ENCODE measurements at regions not wholly inside any gene's neighbourhood (a gene's known extent, or its start where the extent isn't known, plus 50 kb on each side); places are given as distances from the start of the nearest gene placed in this dataset.

GRCh38 chr6:105626295-105627158 is 223.6 kb upstream of the PREP start:
- intact Hi-C loops (cut with micrococcal nuclease): loop anchor here (2.0 kb wide), 1 partner anchor 20 kb away; no protein-coding TSS in a partner anchor

DNA sequence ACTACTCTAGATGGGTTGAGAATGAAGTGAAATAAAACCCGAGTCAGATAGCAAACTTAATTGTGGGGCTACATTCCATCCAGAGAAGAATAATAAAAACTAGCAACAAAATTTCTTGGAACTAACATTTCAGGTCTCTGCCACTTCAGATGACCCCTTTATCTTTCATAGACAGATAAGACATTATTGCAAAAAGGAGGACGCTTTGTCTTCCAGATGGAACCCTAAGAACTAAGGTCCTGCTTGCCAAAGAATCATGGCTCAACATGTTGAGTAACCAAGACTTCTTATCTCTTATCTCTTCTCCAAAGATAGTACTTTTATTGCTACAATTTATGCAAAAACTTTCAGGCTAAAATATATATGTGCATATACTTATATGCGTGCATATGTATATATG is 221.1 kb upstream of the PREP start:
- intact Hi-C loops (cut with micrococcal nuclease): no loop called here

GRCh38 chr6:105622226-105622625 is 219.3 kb upstream of the PREP start:
- intact Hi-C loops (cut with micrococcal nuclease): no loop called here

GRCh38 chr6:105621564-105622175 is 218.8 kb upstream of the PREP start:
- intact Hi-C loops (cut with micrococcal nuclease): no loop called here

DNA sequence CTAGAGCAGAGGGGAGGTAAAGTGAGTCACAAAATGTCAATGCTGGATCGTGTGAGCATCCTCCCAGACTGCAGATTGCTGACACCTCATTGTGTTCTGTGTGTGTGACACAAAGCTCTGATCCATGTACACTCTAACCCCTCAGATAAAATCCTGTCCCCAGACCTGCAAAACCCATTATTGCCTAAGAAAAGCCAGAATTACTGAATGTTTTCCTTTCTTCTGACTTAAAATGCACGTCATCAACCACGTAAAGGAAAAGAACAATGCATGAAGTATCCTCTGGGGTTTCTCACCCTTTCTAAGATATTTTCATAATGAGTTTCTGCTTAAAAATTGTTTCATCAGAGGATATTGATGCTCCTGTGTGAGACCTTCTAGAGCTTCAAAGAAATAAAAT is 218.0 kb upstream of the PREP start:
- intact Hi-C loops (cut with micrococcal nuclease): no loop called here

GRCh38 chr6:105619971-105620741 is 217.3 kb upstream of the PREP start:
- intact Hi-C loops (cut with micrococcal nuclease): no loop called here

GRCh38 chr6:105618247-105618646 is 215.4 kb upstream of the PREP start:
- intact Hi-C loops (cut with micrococcal nuclease): no loop called here

DNA sequence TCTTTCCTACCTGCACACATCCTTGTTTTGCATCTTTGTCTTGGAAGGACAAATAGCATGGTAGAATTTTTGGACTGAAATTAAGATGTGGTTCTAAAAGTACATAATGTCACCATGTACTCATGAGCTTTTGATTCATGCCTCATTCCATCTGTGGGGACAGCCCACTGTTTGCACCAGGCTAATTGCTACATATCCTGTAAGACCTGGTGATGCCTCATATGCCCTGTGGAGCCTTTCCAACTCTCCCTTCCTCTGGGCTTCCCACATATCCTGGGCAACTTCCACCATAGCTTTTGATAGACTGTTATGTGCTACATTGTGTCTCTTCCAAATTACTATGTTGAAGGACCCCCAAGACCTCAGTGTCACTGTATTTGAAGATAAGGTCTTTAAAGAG is 213.6 kb upstream of the PREP start:
- intact Hi-C loops (cut with micrococcal nuclease): no loop called here

- intact Hi-C loops (cut with micrococcal nuclease): no loop called here
Measured at GRCh38 chr6:105611606-105612005, 208.7 kb upstream of the PREP start.

- intact Hi-C loops (cut with micrococcal nuclease): no loop called here
Measured at GRCh38 chr6:105609375-105609991, 206.6 kb upstream of the PREP start.

DNA sequence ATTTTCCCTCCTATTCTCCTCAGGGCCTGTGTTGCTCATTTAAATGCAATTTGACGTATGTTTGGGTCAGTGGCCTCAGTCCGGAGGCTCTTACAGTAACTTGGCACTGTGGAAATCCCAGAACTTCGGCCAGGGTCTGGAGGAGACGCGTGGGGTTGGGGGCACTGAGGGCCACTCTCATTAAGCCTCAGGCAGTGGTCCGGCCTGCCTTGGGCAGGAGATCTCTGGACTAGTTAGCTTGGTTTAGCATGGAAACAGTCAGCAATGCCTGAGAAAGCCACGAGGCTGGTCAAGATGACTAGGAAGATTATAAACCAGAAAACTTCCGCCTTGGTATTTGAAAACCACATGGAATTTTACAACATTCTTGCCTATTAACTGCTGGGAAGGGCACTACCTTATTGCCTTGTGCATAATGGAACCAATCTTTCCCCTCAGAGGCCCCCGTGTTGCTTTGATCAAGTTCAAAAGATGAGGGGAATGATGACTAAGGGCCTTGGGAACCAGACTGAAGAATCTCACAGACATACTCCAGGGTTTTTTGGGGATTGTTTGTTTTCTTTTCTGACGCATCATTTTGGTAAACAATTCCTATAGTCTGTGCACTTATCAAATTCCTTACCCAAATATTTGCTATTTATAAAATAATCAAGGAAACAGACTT is 206.0 kb upstream of the PREP start:
- intact Hi-C loops (cut with micrococcal nuclease): no loop called here

GRCh38 chr6:105607636-105608621 is 205.0 kb upstream of the PREP start:
- intact Hi-C loops (cut with micrococcal nuclease): no loop called here

GRCh38 chr6:105606831-105607463 is 204.1 kb upstream of the PREP start:
- intact Hi-C loops (cut with micrococcal nuclease): no loop called here

DNA sequence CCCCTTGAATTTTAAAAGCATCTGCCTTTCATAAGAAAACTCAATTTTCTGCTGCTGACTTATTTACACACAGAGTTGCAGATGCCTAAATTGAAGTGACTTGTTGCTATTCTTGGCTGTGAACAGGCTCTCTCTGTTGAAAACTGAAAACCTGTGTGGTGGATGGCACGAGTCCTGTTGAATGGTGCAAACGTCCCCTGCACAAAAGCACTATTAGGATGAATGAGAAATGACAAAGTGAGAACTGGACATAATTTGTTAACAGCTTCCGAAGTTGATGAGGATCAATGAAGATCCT is 201.7 kb upstream of the PREP start:
- intact Hi-C loops (cut with micrococcal nuclease): no loop called here

- intact Hi-C loops (cut with micrococcal nuclease): no loop called here
Measured at GRCh38 chr6:105603788-105604586, 201.1 kb upstream of the PREP start.

- intact Hi-C loops (cut with micrococcal nuclease): loop anchor here (1.0 to 2.0 kb wide), 2 partner anchors 10 to 45 kb away; no protein-coding TSS in a partner anchor
Measured at GRCh38 chr6:105601541-105602236, 198.8 kb upstream of the PREP start.

DNA sequence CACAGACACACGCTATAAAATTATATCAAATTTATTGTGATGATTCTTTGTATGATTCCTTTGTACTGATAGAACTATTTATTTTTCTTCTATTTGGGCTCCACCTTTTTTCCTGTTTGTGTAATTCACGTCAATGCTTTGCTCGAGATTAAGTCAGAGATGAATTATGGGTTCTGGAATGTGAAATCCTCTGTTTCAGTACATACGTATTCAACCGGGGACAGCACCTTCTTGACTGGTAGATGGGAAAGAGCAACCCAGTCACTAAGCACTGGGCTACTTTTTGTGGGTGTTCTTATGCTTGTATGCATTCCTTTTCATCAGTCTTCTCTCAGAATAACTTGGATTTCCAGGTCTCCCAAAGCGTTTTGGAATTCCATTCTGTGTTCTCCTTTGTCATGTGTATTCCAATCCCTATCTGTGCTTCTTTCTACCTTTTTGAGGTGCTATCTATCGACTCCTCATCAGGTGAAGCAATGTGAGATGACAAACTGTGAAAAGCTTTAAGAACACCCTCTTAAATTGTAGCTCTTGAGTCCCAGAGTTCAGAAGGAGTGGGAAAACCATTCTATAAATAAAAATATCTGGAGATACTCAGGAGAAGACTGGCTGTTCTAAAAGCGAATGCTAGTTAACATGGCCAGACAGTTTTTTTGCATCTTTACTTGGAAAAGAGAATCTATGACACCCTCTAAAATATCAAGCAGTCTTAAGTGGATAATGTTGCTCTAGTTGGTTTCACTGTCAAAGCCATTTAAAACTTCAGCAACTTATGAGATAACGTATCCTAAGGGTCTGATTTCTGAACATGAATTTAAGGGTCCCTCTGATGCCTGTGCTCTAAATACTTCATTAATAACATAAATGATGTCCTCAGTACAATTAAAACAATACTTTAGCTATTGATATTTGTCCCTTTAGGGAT is 197.7 kb upstream of the PREP start:
- intact Hi-C loops (cut with micrococcal nuclease): loop anchor here (1.0 to 2.0 kb wide), 2 partner anchors 9 to 46 kb away; no protein-coding TSS in a partner anchor
